ENCODE measurements at regions not wholly inside any gene's neighbourhood (a gene's known extent, or its start where the extent isn't known, plus 50 kb on each side); places are given as distances from the start of the nearest gene placed in this dataset.

DNA sequence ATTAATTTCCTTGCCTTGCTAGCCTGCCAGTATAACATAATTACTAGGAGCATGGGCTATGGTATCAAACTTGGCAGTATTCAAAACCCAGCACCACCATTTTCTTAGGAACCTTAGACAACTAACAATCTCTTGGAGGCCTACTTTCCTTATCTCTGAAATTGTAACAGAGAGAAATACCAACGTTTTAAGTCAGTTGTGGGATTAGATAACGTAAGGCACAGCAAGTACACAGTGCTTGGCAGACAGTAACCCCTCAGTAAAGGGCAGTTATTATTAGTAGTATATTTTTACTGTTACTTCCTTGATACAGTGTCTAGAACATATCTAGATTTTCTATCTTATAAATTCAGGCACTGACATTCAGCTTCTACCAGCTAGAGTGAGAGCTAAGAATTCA, 309.6 kb downstream of the ACTL7B start:
- in situ Hi-C loops (cut with MboI; ENCODE audit: low sequenced_read_pairs, unreplicated experiment) = no loop called here
- DNase-seq (ENCODE audit: low spot score) = no peak
- TF ChIP-seq, protein P1, sequence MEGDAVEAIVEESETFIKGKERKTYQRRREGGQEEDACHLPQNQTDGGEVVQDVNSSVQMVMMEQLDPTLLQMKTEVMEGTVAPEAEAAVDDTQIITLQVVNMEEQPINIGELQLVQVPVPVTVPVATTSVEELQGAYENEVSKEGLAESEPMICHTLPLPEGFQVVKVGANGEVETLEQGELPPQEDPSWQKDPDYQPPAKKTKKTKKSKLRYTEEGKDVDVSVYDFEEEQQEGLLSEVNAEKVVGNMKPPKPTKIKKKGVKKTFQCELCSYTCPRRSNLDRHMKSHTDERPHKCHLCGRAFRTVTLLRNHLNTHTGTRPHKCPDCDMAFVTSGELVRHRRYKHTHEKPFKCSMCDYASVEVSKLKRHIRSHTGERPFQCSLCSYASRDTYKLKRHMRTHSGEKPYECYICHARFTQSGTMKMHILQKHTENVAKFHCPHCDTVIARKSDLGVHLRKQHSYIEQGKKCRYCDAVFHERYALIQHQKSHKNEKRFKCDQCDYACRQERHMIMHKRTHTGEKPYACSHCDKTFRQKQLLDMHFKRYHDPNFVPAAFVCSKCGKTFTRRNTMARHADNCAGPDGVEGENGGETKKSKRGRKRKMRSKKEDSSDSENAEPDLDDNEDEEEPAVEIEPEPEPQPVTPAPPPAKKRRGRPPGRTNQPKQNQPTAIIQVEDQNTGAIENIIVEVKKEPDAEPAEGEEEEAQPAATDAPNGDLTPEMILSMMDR (IDR thresholded peaks at IDR 0.05; ENCODE audit: borderline replicate concordance, control extremely low read depth, extremely low read depth, insufficient read depth, missing control alignments) = no peak

DNA sequence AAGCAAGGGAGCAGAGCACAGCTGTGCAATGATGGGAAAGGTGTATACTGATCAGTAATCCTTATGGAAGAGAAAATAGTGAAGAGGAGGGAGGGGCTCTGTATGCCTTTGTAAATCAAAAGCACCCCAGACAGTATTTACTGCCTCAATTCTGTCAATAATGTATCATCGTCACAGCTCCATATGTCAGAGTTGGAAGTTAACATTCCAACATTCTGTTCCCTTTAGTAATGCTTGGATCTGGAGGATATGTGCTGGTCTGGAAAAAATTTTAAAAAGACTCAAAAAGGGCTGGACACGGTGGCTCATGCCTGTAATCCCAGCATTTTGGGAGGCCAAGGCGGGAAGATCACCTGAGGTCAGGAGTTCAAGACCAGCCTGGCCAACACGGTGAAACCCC, 310.4 kb downstream of the ACTL7B start:
- TF ChIP-seq, protein P1 (IDR thresholded peaks at IDR 0.05; ENCODE audit: borderline replicate concordance, control extremely low read depth, extremely low read depth, insufficient read depth, missing control alignments) = no peak
- DNase-seq (ENCODE audit: low spot score) = no peak
- in situ Hi-C loops (cut with MboI; ENCODE audit: low sequenced_read_pairs, unreplicated experiment) = no loop called here

DNA sequence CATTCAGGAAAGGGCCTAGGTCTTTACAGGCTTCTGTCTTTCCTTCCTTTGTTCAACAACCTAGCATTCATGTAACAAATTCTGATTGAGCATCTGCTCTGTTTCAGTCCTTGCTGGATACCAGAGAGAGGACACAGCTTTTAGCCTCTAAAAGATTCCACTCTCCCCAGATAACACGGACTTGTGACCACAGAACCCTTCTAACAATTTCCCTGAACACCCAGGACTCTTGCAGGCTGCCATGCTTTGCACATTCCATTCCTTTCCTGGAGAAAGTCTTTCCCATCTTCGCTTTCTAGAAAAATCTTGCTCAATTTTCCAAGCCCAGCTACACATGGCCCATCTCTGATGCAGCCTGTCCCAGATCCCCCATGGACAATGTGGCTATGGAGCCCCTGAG, 310.9 kb downstream of the ACTL7B start:
- TF ChIP-seq, protein P1 (IDR thresholded peaks at IDR 0.05; ENCODE audit: borderline replicate concordance, control extremely low read depth, extremely low read depth, insufficient read depth, missing control alignments) = no peak
- in situ Hi-C loops (cut with MboI; ENCODE audit: low sequenced_read_pairs, unreplicated experiment) = no loop called here
- DNase-seq (ENCODE audit: low spot score) = no peak

DNA sequence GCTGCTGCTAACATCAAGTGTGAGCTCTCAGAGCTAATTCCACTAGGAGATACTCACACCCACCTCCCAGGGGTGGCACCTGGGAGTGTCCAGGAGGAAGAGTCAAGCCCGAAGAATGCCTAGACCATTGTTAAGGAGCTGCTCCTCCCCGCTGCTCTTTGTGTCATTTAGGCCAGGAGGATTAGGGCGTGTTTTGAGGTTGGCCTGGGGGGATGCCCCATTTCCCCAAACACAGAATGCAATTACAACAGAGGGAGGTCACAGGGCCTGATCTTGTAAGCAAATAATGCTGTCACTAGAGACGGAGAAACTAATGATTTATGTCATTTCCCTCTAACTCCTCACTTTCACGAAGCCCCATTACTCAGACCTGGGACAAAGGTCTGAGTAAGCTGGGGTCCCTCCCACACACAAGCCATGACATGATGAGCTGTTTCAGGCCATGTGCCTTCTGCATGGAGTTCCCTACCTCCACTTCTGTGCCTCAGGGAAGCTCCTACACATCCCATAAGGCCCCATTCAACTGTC, 312.5 kb downstream of the ACTL7B start:
- no peak for DNase-seq (ENCODE audit: low spot score)
- in situ Hi-C loops (cut with MboI; ENCODE audit: low sequenced_read_pairs, unreplicated experiment) = no loop called here
- TF ChIP-seq, protein P1 (IDR thresholded peaks at IDR 0.05; ENCODE audit: borderline replicate concordance, control extremely low read depth, extremely low read depth, insufficient read depth, missing control alignments) = no peak

DNA sequence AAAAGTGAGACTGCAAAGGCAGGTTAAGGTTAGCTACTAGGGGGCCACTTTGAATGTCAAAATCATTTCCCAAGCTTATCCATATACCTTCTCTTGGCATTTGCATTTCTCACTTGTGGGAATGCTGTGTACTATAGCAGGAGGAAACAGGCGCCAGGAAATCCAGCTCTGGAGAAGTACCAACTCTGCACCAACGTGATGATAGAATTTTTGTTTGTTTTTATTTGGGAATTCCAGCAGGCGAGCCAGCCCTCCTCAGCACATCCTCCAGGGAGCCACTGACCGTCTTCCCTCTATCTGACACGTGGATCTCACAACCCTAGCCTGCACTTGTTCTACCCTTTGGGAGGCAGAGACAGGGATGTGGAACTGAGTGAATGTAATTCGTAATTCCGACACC, 318.0 kb downstream of the ACTL7B start:
- TF ChIP-seq, protein P1 (IDR thresholded peaks at IDR 0.05; ENCODE audit: borderline replicate concordance, control extremely low read depth, extremely low read depth, insufficient read depth, missing control alignments) = no peak
- in situ Hi-C loops (cut with MboI; ENCODE audit: low sequenced_read_pairs, unreplicated experiment) = no loop called here
- no peak for DNase-seq (ENCODE audit: low spot score)

DNA sequence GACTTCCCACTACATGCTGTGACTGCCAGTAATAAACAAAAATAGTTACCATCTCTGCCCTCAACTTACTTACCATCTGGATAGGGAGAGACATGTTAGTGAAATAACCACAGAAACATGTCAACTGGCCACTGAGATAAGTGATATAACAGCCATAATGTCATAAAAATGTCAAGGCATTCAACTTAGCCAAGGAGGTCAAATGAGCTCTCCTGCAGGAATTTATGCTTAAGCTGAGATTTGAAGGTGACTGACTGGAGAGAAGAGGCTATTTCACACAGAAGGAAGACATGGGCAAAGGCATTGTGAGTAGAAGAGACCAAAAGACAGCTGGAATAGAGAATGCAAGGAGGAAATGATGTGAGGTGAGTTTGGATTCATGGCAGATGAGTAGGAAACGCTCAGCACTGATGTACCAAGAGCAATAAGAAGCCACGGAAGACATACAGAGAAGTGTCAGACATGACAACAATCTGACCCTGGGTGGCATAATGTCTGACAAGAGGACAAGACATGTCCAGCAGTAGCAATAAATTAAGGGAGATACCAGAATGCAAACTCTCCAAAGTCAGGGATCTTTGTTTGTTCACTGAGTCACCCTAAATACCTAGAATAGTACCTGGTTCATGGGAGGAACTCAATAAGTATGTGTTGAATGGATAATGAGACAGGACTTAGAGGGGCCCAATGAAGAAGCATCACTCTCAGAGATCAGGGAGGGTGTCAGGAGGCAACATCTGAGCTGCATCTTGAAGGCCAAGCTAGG, 318.8 kb downstream of the ACTL7B start:
- TF ChIP-seq, protein P1 (IDR thresholded peaks at IDR 0.05; ENCODE audit: borderline replicate concordance, control extremely low read depth, extremely low read depth, insufficient read depth, missing control alignments) = no peak
- in situ Hi-C loops (cut with MboI; ENCODE audit: low sequenced_read_pairs, unreplicated experiment) = no loop called here
- no peak for DNase-seq (ENCODE audit: low spot score)
